Panc1 (cell line): ENCODE measurements at regions not wholly inside any gene's neighbourhood (a gene's known extent, or its start where the extent isn't known, plus 50 kb on each side); places are given as distances from the start of the nearest gene placed in this dataset.
A peak's percentile ranks its signal among the peaks of the same experiment; 100 is the strongest.
"Not testable (repeated sequence)": the region's sequence is repeated elsewhere in the genome, so short reads cannot be mapped to it uniquely, and the experiment has no call there.

Experiments used
- ATAC-seq: fragments of 200-7000 bp; cut with Tn5 transposase; 2 replicates; pipeline ENCODE4 v1.9.1; 2020; ENCODE audit warnings: mild to moderate bottlenecking, moderate library complexity
- BruUV-seq: library from RNA; stranded (reverse); fragments of 400-500 nt; replicated peaks from 2 replicates; lab custom pipeline; 2021; lab: Mats Ljungman, UMichigan
- CTCF ChIA-PET: fragments of 300-600 bp; sonication (Branson Sonifier 250); formaldehyde crosslinking; loops from one replicate; lab custom pipeline; 2022; ENCODE audit warnings: antibody characterized with exemption; lab: Charles Lee
- POLR2A ChIA-PET: fragments of 300-600 bp; sonication (Branson Sonifier 250); formaldehyde crosslinking; loops from one replicate; lab custom pipeline; 2022; ENCODE audit warnings: antibody characterized with exemption; lab: Charles Lee
- DNase-seq: peaks from one replicate; pipeline ENCODE4 v3.0.0-alpha.2; 2010; ENCODE audit warnings: low read depth, low spot score
- H3K27ac ChIP-seq: 2 replicates; pipeline ENCODE4 v1.5.1; 2011; ENCODE audit warnings: mild to moderate bottlenecking, low read length, inconsistent platforms
- H3K27me3 ChIP-seq: fragments of 200-500 bp; sonication (Bioruptor generic); 2 replicates; pipeline ENCODE4 v1.6.0; 2014; ENCODE audit warnings: low read length, inconsistent platforms; ENCODE audit not compliant: control insufficient read depth, insufficient read depth
- H3K36me3 ChIP-seq: fragments of 200-500 bp; sonication (Bioruptor generic); 2 replicates; pipeline ENCODE4 v1.5.1; 2014; ENCODE audit warnings: inconsistent platforms, mild to moderate bottlenecking, low read length, moderate library complexity; ENCODE audit not compliant: control insufficient read depth, insufficient read depth
- H3K4me1 ChIP-seq: 2 replicates; pipeline ENCODE4 v1.5.1; 2011; ENCODE audit warnings: inconsistent platforms, mild to moderate bottlenecking, low read length, moderate library complexity; ENCODE audit not compliant: control insufficient read depth, insufficient read depth
- H3K4me3 ChIP-seq, 2 experiments: 2 replicates each; pipeline ENCODE4 v1.5.1; 2011 to 2012; ENCODE audit warnings: low read depth in 2 of 2, low read length in 2 of 2, mild to moderate bottlenecking in 2 of 2, inconsistent platforms in 1 of 2, moderate library complexity in 1 of 2
- H3K9me3 ChIP-seq: fragments of 200-500 bp; sonication (Bioruptor generic); 2 replicates; pipeline ENCODE4 v1.5.1; 2014; ENCODE audit warnings: low read depth, mild to moderate bottlenecking, inconsistent platforms, low read length, moderate library complexity; ENCODE audit not compliant: control insufficient read depth, insufficient read depth
- CTCF ChIP-seq: fragments of 450-650 bp; IDR thresholded peaks from 2 replicates; pipeline ENCODE4 v1.5.1; 2017; ENCODE audit warnings: mild to moderate bottlenecking
- POLR2AphosphoS5 ChIP-seq: IDR thresholded peaks from 2 replicates; pipeline ENCODE4 v1.6.1; 2012; ENCODE audit warnings: mild to moderate bottlenecking, low read depth, low read length, moderate library complexity
- REST ChIP-seq, 2 experiments: IDR thresholded peaks; 2 replicates each; pipeline ENCODE4 v1.6.1; 2011 to 2012; ENCODE audit warnings: low read depth in 2 of 2, control low read depth in 1 of 2, low read length in 1 of 2, mild to moderate bottlenecking in 1 of 2, moderate library complexity in 1 of 2; ENCODE audit not compliant: insufficient read depth in 1 of 2
- SIN3A ChIP-seq: IDR thresholded peaks from 2 replicates; pipeline ENCODE4 v1.6.1; 2012; ENCODE audit warnings: low read depth, mild to moderate bottlenecking, low read length, moderate library complexity, borderline replicate concordance; ENCODE audit not compliant: insufficient read depth
- TCF7L2 ChIP-seq: IDR thresholded peaks from 2 replicates; pipeline ENCODE4 v1.6.1; 2011; ENCODE audit warnings: mild to moderate bottlenecking, low read depth, low read length, inconsistent platforms
- in situ Hi-C: cut with HindIII; loops from 2 replicates; pipeline ENCODE4 v1.10.0; 2016; ENCODE audit warnings: low sequenced_read_pairs, low pct_unique_long_range_greater_than_20kb
- intact Hi-C: fragments of 100-400 bp; cut with micrococcal nuclease; formaldehyde crosslinking; loops from one replicate; pipeline ENCODE4 v1.10.0; 2022; ENCODE audit not compliant: unreplicated experiment

GRCh38 chr2:7169593-7169992 lies 252.4 kb downstream of the RNF144A start:
- no peaks in the 10 kb centered on the region for H3K27me3 ChIP-seq
- DNase-seq (no peak), ATAC-seq (no peak)
- in situ Hi-C loops (no loop called here), intact Hi-C loops (no loop called here)
- no peak overlapping the region for H3K27ac ChIP-seq
- POLR2A ChIA-PET, result no interaction called here
- no peaks in the 10 kb centered on the region for H3K36me3 ChIP-seq
- no peaks in the 10 kb centered on the region for H3K9me3 ChIP-seq
- no peaks in the 10 kb centered on the region for H3K4me1 ChIP-seq
- no TSS peak for BruUV-seq
- CTCF ChIA-PET, result no interaction called here
- no peak overlapping the region for H3K4me3 ChIP-seq
- TF ChIP-seq TCF7L2, result no peak
- no peak for TF ChIP-seq SIN3A
- TF ChIP-seq REST (IDR thresholded peaks at IDR 0.05; ENCODE audit: insufficient read depth in 1 of 2, low read depth in 2 of 2, low read length in 1 of 2), result no peak
- no peak for TF ChIP-seq CTCF
- no peak for TF ChIP-seq POLR2AphosphoS5

GRCh38 chr2:7178996-7179395 lies 261.8 kb downstream of the RNF144A start:
- H3K4me1 ChIP-seq, H3K4me3 ChIP-seq, in situ Hi-C loops, intact Hi-C loops, H3K36me3 ChIP-seq, H3K27me3 ChIP-seq, DNase-seq, ATAC-seq, CTCF ChIA-PET, H3K9me3 ChIP-seq, BruUV-seq, POLR2A ChIA-PET, H3K27ac ChIP-seq: not testable (repeated sequence)

- H3K36me3 ChIP-seq, result no peaks in the 10 kb centered on the region
- ATAC-seq, result peak; percentile 51; the same call in 1 of the 2 replicates
- H3K27ac ChIP-seq, result no peak overlapping the region
- in situ Hi-C loops (no loop called here), intact Hi-C loops (no loop called here)
- no peaks in the 10 kb centered on the region for H3K4me1 ChIP-seq
- CTCF ChIA-PET, result no interaction called here
- DNase-seq, result peak; percentile 8
- no peak for TF ChIP-seq CTCF
- no peak for TF ChIP-seq REST (IDR thresholded peaks at IDR 0.05; ENCODE audit: insufficient read depth in 1 of 2, low read depth in 2 of 2, low read length in 1 of 2)
- TF ChIP-seq TCF7L2, result no peak
- no peak for TF ChIP-seq SIN3A
- no peak for TF ChIP-seq POLR2AphosphoS5
- POLR2A ChIA-PET, result interaction anchor here (0.7 kb wide), 1 partner anchor 192 kb away, joined by 8 read pairs; no protein-coding TSS in a partner anchor
- no peaks in the 10 kb centered on the region for H3K27me3 ChIP-seq
- BruUV-seq, result no TSS peak
- no peaks in the 10 kb centered on the region for H3K9me3 ChIP-seq
- no peak overlapping the region for H3K4me3 ChIP-seq
Observed at GRCh38 chr2:7180638-7181370, 263.6 kb downstream of the RNF144A start.
